HG03175 (cell line): ENCODE measurements at regions not wholly inside any gene's neighbourhood (a gene's known extent, or its start where the extent isn't known, plus 50 kb on each side); places are given as distances from the start of the nearest gene placed in this dataset.

Source experiments
- ATAC-seq: cut with Tn5 transposase; IDR thresholded peaks from one replicate; pipeline ENCODE4 v1.9.1; 2021; ENCODE audit warnings: mild to moderate bottlenecking, moderate library complexity; ENCODE audit not compliant: unreplicated experiment

GRCh38 chr4:1479454-1479853 is 73.2 kb upstream of the NKX1-1 start:
- no peak for ATAC-seq

- no peak for ATAC-seq
Measured at GRCh38 chr4:1478766-1479355, 72.6 kb upstream of the NKX1-1 start.

- no peak for ATAC-seq
Measured at GRCh38 chr4:1477045-1477840, 71.0 kb upstream of the NKX1-1 start.

GRCh38 chr4:1476140-1476513 is 69.9 kb upstream of the NKX1-1 start:
- ATAC-seq, result no peak

- ATAC-seq, result no peak
Measured at GRCh38 chr4:1475277-1476139, 69.3 kb upstream of the NKX1-1 start.

GRCh38 chr4:1474126-1475090 is 68.2 kb upstream of the NKX1-1 start:
- no peak for ATAC-seq

- ATAC-seq, result no peak
Measured at GRCh38 chr4:1473718-1474117, 67.5 kb upstream of the NKX1-1 start.

- ATAC-seq, result no peak
Measured at GRCh38 chr4:1472911-1473518, 66.8 kb upstream of the NKX1-1 start.

- ATAC-seq, result no peak
Measured at GRCh38 chr4:1472148-1472797, 66.0 kb upstream of the NKX1-1 start.

GRCh38 chr4:1471443-1472147 is 65.4 kb upstream of the NKX1-1 start:
- no peak for ATAC-seq

GRCh38 chr4:1470816-1471442 is 64.7 kb upstream of the NKX1-1 start:
- no peak for ATAC-seq

- no peak for ATAC-seq
Measured at GRCh38 chr4:1470393-1470670, 64.1 kb upstream of the NKX1-1 start.

GRCh38 chr4:1469607-1470392 is 63.6 kb upstream of the NKX1-1 start:
- no peak for ATAC-seq

- no peak for ATAC-seq
Measured at GRCh38 chr4:1469043-1469442, 62.8 kb upstream of the NKX1-1 start.

- ATAC-seq, result no peak
Measured at GRCh38 chr4:1467581-1468458, 61.6 kb upstream of the NKX1-1 start.

GRCh38 chr4:1466863-1467165 is 60.6 kb upstream of the NKX1-1 start:
- ATAC-seq, result no peak
